ENCODE measurements at regions not wholly inside any gene's neighbourhood (a gene's known extent, or its start where the extent isn't known, plus 50 kb on each side); places are given as distances from the start of the nearest gene placed in this dataset.

DNA sequence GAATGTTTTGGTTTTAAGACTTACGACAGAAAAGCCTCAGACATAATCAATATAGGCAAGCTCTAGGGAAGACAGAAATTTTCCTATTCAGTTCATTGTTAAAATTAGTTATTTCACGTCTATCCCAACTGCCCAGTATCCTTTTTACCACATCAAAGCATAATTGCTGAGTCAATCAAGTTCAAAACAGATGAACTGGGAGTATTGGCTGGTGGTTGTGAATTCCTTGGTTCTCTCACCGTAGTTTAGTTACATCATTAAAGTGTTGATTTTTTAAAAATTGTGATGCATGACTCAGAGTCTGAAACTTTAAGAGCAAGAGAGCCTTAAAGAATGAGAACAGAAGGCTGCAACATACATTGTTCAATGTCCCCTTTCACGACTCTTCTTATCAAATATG, 143.3 kb upstream of the FREM2 start:
- no peak overlapping the region for H3K27ac ChIP-seq
- no peaks in the 10 kb centered on the region for H3K9me3 ChIP-seq (ENCODE audit: low read depth)
- no peaks in the 10 kb centered on the region for H3K79me2 ChIP-seq (ENCODE audit: low read depth)
- TF ChIP-seq, protein P1, sequence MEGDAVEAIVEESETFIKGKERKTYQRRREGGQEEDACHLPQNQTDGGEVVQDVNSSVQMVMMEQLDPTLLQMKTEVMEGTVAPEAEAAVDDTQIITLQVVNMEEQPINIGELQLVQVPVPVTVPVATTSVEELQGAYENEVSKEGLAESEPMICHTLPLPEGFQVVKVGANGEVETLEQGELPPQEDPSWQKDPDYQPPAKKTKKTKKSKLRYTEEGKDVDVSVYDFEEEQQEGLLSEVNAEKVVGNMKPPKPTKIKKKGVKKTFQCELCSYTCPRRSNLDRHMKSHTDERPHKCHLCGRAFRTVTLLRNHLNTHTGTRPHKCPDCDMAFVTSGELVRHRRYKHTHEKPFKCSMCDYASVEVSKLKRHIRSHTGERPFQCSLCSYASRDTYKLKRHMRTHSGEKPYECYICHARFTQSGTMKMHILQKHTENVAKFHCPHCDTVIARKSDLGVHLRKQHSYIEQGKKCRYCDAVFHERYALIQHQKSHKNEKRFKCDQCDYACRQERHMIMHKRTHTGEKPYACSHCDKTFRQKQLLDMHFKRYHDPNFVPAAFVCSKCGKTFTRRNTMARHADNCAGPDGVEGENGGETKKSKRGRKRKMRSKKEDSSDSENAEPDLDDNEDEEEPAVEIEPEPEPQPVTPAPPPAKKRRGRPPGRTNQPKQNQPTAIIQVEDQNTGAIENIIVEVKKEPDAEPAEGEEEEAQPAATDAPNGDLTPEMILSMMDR (IDR thresholded peaks at IDR 0.05) = no peak
- no peak for TF ChIP-seq EZH2 (IDR thresholded peaks at IDR 0.05)
- TF ChIP-seq EZH2phosphoT487 (IDR thresholded peaks at IDR 0.05) = no peak
- Mint-ChIP-seq H3K36me3 (no peaks in the 10 kb centered on the region), H3K27me3 (ENCODE audit: insufficient read depth, low read depth) (no peaks in the 10 kb centered on the region), H3K9me3 (no peaks in the 10 kb centered on the region), H3K4me1 (peaks cover 10% of the 10 kb centered on the region), H3K27ac (no peak overlapping the region), H3K4me3 (no peak overlapping the region)
- H3K36me3 ChIP-seq = no peaks in the 10 kb centered on the region
- H3K4me3 ChIP-seq = no peak overlapping the region
- DNase-seq (ENCODE audit: low spot score) = no peak
- no peak overlapping the region for H2AFZ ChIP-seq (replicated peaks)
- H3F3A ChIP-seq (ENCODE audit: low read depth) = no peaks in the 10 kb centered on the region
- no peaks in the 10 kb centered on the region for H4K20me1 ChIP-seq (ENCODE audit: low read depth)
- H3K9ac ChIP-seq = no peak overlapping the region
- H3K4me1 ChIP-seq = no peaks in the 10 kb centered on the region
- H3K27me3 ChIP-seq = no peaks in the 10 kb centered on the region
- no peak overlapping the region for H3K4me2 ChIP-seq

DNA sequence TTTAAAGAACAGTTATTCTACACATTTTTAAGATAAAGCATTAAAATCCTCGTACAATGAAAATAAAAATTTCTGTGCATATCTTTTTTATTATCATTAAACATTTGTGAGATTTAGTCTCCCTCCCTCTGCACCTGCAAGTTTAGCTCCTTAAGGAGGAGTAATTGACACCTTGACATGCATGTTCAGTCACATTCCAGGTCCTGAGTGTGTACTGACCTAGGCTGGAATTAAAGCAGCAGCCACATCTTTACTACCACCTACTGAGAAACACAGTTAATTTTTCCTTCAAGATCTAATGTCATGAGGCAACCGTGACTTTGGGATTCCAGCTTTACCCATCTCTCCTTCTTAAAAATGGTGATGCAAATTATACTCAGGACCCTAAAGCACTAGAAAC, 123.1 kb upstream of the FREM2 start:
- no peak overlapping the region for H3K4me3 ChIP-seq
- H3K27ac ChIP-seq = no peak overlapping the region
- H3K79me2 ChIP-seq (ENCODE audit: low read depth) = no peaks in the 10 kb centered on the region
- no peak overlapping the region for H3K4me2 ChIP-seq
- no peak overlapping the region for H3K27ac Mint-ChIP-seq
- no peaks in the 10 kb centered on the region for H3K4me1 ChIP-seq
- H3K27me3 ChIP-seq = no peaks in the 10 kb centered on the region
- no peak for TF ChIP-seq EZH2 (IDR thresholded peaks at IDR 0.05)
- H4K20me1 ChIP-seq (ENCODE audit: low read depth) = no peaks in the 10 kb centered on the region
- no peaks in the 10 kb centered on the region for H3K9me3 Mint-ChIP-seq
- H3K27me3 Mint-ChIP-seq (ENCODE audit: insufficient read depth, low read depth) = peaks cover 2% of the 10 kb centered on the region
- peaks cover 4% of the 10 kb centered on the region for H3K4me1 Mint-ChIP-seq
- H3K4me3 Mint-ChIP-seq = no peak overlapping the region
- DNase-seq (ENCODE audit: low spot score) = no peak
- H3K9ac ChIP-seq = no peak overlapping the region
- H3K36me3 ChIP-seq = no peaks in the 10 kb centered on the region
- H2AFZ ChIP-seq (replicated peaks) = no peak overlapping the region
- H3K36me3 Mint-ChIP-seq = no peaks in the 10 kb centered on the region
- H3F3A ChIP-seq (ENCODE audit: low read depth) = no peaks in the 10 kb centered on the region
- H3K9me3 ChIP-seq (ENCODE audit: low read depth) = no peaks in the 10 kb centered on the region

DNA sequence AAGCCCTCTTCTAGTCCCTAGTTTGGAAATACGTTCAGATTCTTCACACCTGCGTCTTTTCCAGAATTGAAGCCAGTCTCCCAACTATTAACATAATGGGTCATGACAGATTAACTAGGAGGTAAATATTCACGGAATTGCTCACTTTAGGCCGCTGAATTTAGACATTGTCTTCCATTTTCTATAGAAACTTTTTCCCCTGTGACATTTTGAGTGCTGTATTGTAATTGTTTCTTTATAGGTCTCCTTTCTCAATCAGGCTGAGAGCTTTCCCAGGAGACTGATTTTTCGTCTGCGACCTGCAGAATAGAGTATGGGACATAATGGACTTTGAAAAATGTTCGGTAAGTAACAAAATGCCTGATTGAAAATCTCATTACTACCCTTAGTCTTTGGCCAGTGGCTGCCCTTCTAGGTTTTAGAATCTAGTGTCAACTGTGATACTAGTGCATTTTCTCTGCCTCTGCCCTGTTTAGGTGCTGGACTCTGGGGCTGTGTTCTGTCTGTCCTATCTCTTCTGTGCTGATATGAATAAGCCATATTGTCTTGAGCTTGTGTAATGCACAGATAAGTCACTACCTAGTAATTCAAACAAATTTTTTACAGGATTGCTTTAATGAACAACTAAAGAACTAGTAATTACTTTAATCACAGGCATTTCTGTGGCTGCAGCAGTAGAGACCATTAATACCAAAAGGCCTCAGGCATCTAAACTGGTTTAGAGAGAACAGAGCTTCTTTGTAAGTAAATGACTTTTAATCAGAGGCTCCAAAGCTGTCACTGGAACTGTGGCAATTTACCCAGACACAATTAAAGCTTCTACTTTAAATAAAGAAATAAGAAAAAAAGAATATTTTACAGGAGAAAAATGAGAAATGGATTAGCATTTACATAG, 122.4 kb upstream of the FREM2 start:
- Histone ChIP-seq H3K27ac (no peak overlapping the region), H3K36me3 (no peaks in the 10 kb centered on the region), H4K20me1 (ENCODE audit: low read depth) (no peaks in the 10 kb centered on the region), H3K9me3 (ENCODE audit: low read depth) (no peaks in the 10 kb centered on the region), H3K4me3 (no peak overlapping the region), H2AFZ (replicated peaks) (no peak overlapping the region), H3F3A (ENCODE audit: low read depth) (no peaks in the 10 kb centered on the region), H3K27me3 (no peaks in the 10 kb centered on the region), H3K79me2 (ENCODE audit: low read depth) (no peaks in the 10 kb centered on the region), H3K4me1 (no peaks in the 10 kb centered on the region), H3K9ac (no peak overlapping the region), H3K4me2 (no peak overlapping the region)
- no peaks in the 10 kb centered on the region for H3K36me3 Mint-ChIP-seq
- TF ChIP-seq EZH2phosphoT487 (IDR thresholded peaks at IDR 0.05) (no peak), EZH2 (IDR thresholded peaks at IDR 0.05) (no peak)
- TF ChIP-seq, protein P1 (IDR thresholded peaks at IDR 0.05) = no peak
- H3K4me3 Mint-ChIP-seq = no peak overlapping the region
- no peak overlapping the region for H3K27ac Mint-ChIP-seq
- no peaks in the 10 kb centered on the region for H3K9me3 Mint-ChIP-seq
- peaks cover 4% of the 10 kb centered on the region for H3K4me1 Mint-ChIP-seq
- peaks cover 2% of the 10 kb centered on the region for H3K27me3 Mint-ChIP-seq (ENCODE audit: insufficient read depth, low read depth)
- no peak for DNase-seq (ENCODE audit: low spot score)

DNA sequence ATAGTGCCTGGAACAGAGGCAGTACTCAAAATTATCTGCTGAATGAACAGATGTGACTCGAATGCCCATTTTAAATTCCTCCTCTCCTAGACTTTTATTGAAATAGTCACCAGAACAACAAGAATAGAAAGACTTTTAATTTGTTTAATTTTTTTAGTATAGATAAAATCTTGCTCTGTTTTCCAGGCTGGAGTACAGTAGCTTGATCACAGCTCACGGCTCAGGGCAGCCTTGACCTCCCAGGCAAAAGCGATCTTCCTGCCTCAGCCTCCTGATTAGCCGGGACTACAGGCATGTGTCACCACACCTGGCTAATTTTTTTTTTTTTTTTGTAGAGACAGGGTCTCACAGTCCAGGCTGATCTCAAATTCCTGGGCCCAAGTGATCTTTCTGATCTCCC, 120.9 kb upstream of the FREM2 start:
- H3K27me3 Mint-ChIP-seq (ENCODE audit: insufficient read depth, low read depth) = no peaks in the 10 kb centered on the region
- no peaks in the 10 kb centered on the region for H3K9me3 ChIP-seq (ENCODE audit: low read depth)
- no peaks in the 10 kb centered on the region for H3K27me3 ChIP-seq
- peaks cover 4% of the 10 kb centered on the region for H3K4me1 Mint-ChIP-seq
- peaks cover 5% of the 10 kb centered on the region for H3K9me3 Mint-ChIP-seq
- H3K4me3 Mint-ChIP-seq = no peak overlapping the region
- H3K79me2 ChIP-seq (ENCODE audit: low read depth) = no peaks in the 10 kb centered on the region
- no peak overlapping the region for H3K27ac Mint-ChIP-seq
- H3K36me3 Mint-ChIP-seq = peaks cover 2% of the 10 kb centered on the region
- DNase-seq (ENCODE audit: low spot score) = no peak
- H3K4me2 ChIP-seq = no peak overlapping the region
- no peak overlapping the region for H3K27ac ChIP-seq
- no peak overlapping the region for H2AFZ ChIP-seq (replicated peaks)
- no peak overlapping the region for H3K9ac ChIP-seq
- no peaks in the 10 kb centered on the region for H3K4me1 ChIP-seq
- H3F3A ChIP-seq (ENCODE audit: low read depth) = no peaks in the 10 kb centered on the region
- H3K36me3 ChIP-seq = no peaks in the 10 kb centered on the region
- H3K4me3 ChIP-seq = no peak overlapping the region
- TF ChIP-seq, protein P1 (IDR thresholded peaks at IDR 0.05) = no peak
- TF ChIP-seq EZH2 (IDR thresholded peaks at IDR 0.05) = no peak
- TF ChIP-seq EZH2phosphoT487 (IDR thresholded peaks at IDR 0.05) = no peak
- no peaks in the 10 kb centered on the region for H4K20me1 ChIP-seq (ENCODE audit: low read depth)
